ENCODE measurements at regions not wholly inside any gene's neighbourhood (a gene's known extent, or its start where the extent isn't known, plus 50 kb on each side); places are given as distances from the start of the nearest gene placed in this dataset.

- Histone ChIP-seq H3K27ac (ENCODE audit: low read depth, low read length) (no peak overlapping the region), H3K4me3 (replicated peaks in 1 of 2; ENCODE audit: low read depth in 1 of 2, low read length in 2 of 2) (no peak overlapping the region), H3K36me3 (ENCODE audit: control insufficient read depth in 1 of 2, insufficient read depth in 2 of 2, low read length in 2 of 2) (no peaks in the 10 kb centered on the region), H3K9ac (ENCODE audit: low read length) (no peak overlapping the region), H4K20me1 (ENCODE audit: insufficient read depth) (no peaks in the 10 kb centered on the region), H3K27me3 (ENCODE audit: insufficient read depth, low read length) (no peaks in the 10 kb centered on the region), H3K79me2 (ENCODE audit: insufficient read depth, low read length) (no peaks in the 10 kb centered on the region), H3K9me3 (ENCODE audit: control insufficient read depth in 1 of 2, insufficient read depth in 1 of 2, low read depth in 1 of 2, low read length in 2 of 2) (peaks cover 5 to 8% of the 10 kb centered on the region in 2 experiments; a peak in 2 of 4 replicates), H2AFZ (ENCODE audit: low read depth, low read length, poor library complexity, severe bottlenecking) (no peak overlapping the region), H3K9me2 (ENCODE audit: insufficient read depth) (no peaks in the 10 kb centered on the region), H3K4me2 (ENCODE audit: low read length) (no peak overlapping the region), H3K4me1 (ENCODE audit: control insufficient read depth in 1 of 2, insufficient read depth in 2 of 2, low read length in 2 of 2) (no peaks in the 10 kb centered on the region)
- intact Hi-C loops (cut with micrococcal nuclease) = no loop called here
- ChIA-PET RAD21 (ENCODE audit: low non-redundant PET in 1 of 2, low total read pairs in 2 of 2, uncharacterized antibody in 2 of 2, unreplicated experiment in 2 of 2) (no interaction called here), POLR2A (no interaction called here), CTCF (no interaction called here)
- TF ChIP-seq RAD21 (IDR thresholded peaks at IDR 0.05; ENCODE audit: low read depth) (no peak), EZH2phosphoT487 (IDR thresholded peaks at IDR 0.05; ENCODE audit: borderline replicate concordance) (no peak)
- TF ChIP-seq, protein P1, sequence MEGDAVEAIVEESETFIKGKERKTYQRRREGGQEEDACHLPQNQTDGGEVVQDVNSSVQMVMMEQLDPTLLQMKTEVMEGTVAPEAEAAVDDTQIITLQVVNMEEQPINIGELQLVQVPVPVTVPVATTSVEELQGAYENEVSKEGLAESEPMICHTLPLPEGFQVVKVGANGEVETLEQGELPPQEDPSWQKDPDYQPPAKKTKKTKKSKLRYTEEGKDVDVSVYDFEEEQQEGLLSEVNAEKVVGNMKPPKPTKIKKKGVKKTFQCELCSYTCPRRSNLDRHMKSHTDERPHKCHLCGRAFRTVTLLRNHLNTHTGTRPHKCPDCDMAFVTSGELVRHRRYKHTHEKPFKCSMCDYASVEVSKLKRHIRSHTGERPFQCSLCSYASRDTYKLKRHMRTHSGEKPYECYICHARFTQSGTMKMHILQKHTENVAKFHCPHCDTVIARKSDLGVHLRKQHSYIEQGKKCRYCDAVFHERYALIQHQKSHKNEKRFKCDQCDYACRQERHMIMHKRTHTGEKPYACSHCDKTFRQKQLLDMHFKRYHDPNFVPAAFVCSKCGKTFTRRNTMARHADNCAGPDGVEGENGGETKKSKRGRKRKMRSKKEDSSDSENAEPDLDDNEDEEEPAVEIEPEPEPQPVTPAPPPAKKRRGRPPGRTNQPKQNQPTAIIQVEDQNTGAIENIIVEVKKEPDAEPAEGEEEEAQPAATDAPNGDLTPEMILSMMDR (IDR thresholded peaks at IDR 0.05 in 2 of 3, conservative IDR thresholded peaks at IDR 0.05 in 1 of 3; ENCODE audit: borderline replicate concordance in 1 of 3, insufficient read depth in 1 of 3, low read depth in 2 of 3, low read length in 2 of 3) = no peak
- ATAC-seq = no peak
- no peak for DNase-seq (ENCODE audit: low read depth, low spot score)
- no TSS peak for BruUV-seq (replicated peaks)
Measured at GRCh38 chr13:37345869-37346268, 240.4 kb upstream of the CSNK1A1L start.

- CTCF ChIA-PET = no interaction called here
- TF ChIP-seq CBX3 (IDR thresholded peaks at IDR 0.05; ENCODE audit: low read depth) = no peak
- no peak for TF ChIP-seq JUND (IDR thresholded peaks at IDR 0.05)
- Histone ChIP-seq H3K9me3 (ENCODE audit: control insufficient read depth in 1 of 2, insufficient read depth in 1 of 2, low read depth in 1 of 2, low read length in 2 of 2) (peaks cover 5 to 8% of the 10 kb centered on the region in 2 experiments; a peak in 2 of 4 replicates), H3K36me3 (ENCODE audit: control insufficient read depth in 1 of 2, insufficient read depth in 2 of 2, low read length in 2 of 2) (no peaks in the 10 kb centered on the region), H3K4me3 (replicated peaks in 1 of 2; ENCODE audit: low read depth in 1 of 2, low read length in 2 of 2) (no peak overlapping the region), H3K9me2 (ENCODE audit: insufficient read depth) (no peaks in the 10 kb centered on the region), H3K27ac (ENCODE audit: low read depth, low read length) (no peak overlapping the region), H3K9ac (ENCODE audit: low read length) (no peak overlapping the region), H3K27me3 (ENCODE audit: insufficient read depth, low read length) (no peaks in the 10 kb centered on the region), H3K79me2 (ENCODE audit: insufficient read depth, low read length) (no peaks in the 10 kb centered on the region), H2AFZ (ENCODE audit: low read depth, low read length, poor library complexity, severe bottlenecking) (no peak overlapping the region), H3K4me2 (ENCODE audit: low read length) (no peak overlapping the region), H4K20me1 (ENCODE audit: insufficient read depth) (no peaks in the 10 kb centered on the region), H3K4me1 (ENCODE audit: control insufficient read depth in 1 of 2, insufficient read depth in 2 of 2, low read length in 2 of 2) (no peaks in the 10 kb centered on the region)
- ATAC-seq = no peak
- RAD21 ChIA-PET (ENCODE audit: low non-redundant PET in 1 of 2, low total read pairs in 2 of 2, uncharacterized antibody in 2 of 2, unreplicated experiment in 2 of 2) = no interaction called here
- no TSS peak for BruUV-seq (replicated peaks)
- DNase-seq (ENCODE audit: low read depth, low spot score) = no peak
- intact Hi-C loops (cut with micrococcal nuclease) = no loop called here
- POLR2A ChIA-PET = no interaction called here
Measured at GRCh38 chr13:37345391-37345790, 239.9 kb upstream of the CSNK1A1L start.

Measured in HCT116 (cell line).